ENCODE measurements at regions not wholly inside any gene's neighbourhood (a gene's known extent, or its start where the extent isn't known, plus 50 kb on each side); places are given as distances from the start of the nearest gene placed in this dataset.

- ATAC-seq: no peak; the same call in 1 of the 3 replicates
- Histone ChIP-seq H2AFZ (no peak overlapping the region), H4K20me1 (replicated peaks; ENCODE audit: insufficient read depth) (no peaks in the 10 kb centered on the region), H3K4me1 (ENCODE audit: insufficient read depth) (peaks cover 31% of the 10 kb centered on the region), H3K9me2 (ENCODE audit: insufficient read depth) (0 out of 2 replicates have a peak, but pooled peaks cover 9% of the 10 kb centered on the region), H3K36me3 (ENCODE audit: insufficient read depth) (no peaks in the 10 kb centered on the region), H3K4me2 (no peak overlapping the region), H3K79me2 (replicated peaks; ENCODE audit: insufficient read depth) (no peaks in the 10 kb centered on the region), H3K4me3 (no peak overlapping the region), H3K27me3 (ENCODE audit: insufficient read depth) (no peaks in the 10 kb centered on the region), H3K27ac (ENCODE audit: low read depth) (no peak overlapping the region), H3F3A (replicated peaks; ENCODE audit: low read depth) (no peaks in the 10 kb centered on the region)
- H3K27me3 Mint-ChIP-seq (ENCODE audit: insufficient read depth, low read depth, poor library complexity): peaks cover 15% of the 10 kb centered on the region
- H3K36me3 Mint-ChIP-seq (ENCODE audit: low read depth): peaks cover 6% of the 10 kb centered on the region; the same call in 2 of the 3 replicates
- H3K9me3 Mint-ChIP-seq: peaks cover 4% of the 10 kb centered on the region; the same call in 2 of the 3 replicates
- TF ChIP-seq ETS1 (IDR thresholded peaks at IDR 0.05): no peak
- TF ChIP-seq ZNF462 (CRISPR knock-in tag; IDR thresholded peaks at IDR 0.05): no peak
- no peak for TF ChIP-seq CREB1 (CRISPR knock-in tag; IDR thresholded peaks at IDR 0.05; ENCODE audit: low read depth)
- TF ChIP-seq JUNB (IDR thresholded peaks at IDR 0.05; ENCODE audit: unreplicated experiment): no peak
- no peak for TF ChIP-seq EZH2phosphoT487 (IDR thresholded peaks at IDR 0.05; ENCODE audit: unreplicated experiment)
- no peak for TF ChIP-seq POLR2AphosphoS5 (IDR thresholded peaks at IDR 0.05; ENCODE audit: low read depth)
- TF ChIP-seq CTCF (conservative IDR thresholded peaks at IDR 0.05; ENCODE audit: low read depth in 2 of 2): no peak
- TF ChIP-seq EZH2 (IDR thresholded peaks at IDR 0.05; ENCODE audit: low read depth, unreplicated experiment): no peak
- TF ChIP-seq REST (IDR thresholded peaks at IDR 0.05; ENCODE audit: unreplicated experiment): no peak
- no peak for TF ChIP-seq ZNF114 (CRISPR knock-in tag; IDR thresholded peaks at IDR 0.05)
- no peak for TF ChIP-seq ZNF331 (CRISPR knock-in tag; IDR thresholded peaks at IDR 0.05; ENCODE audit: low read depth)
- TF ChIP-seq NANOG (IDR thresholded peaks at IDR 0.05; ENCODE audit: borderline replicate concordance): no peak
- TF ChIP-seq STAT1 (IDR thresholded peaks at IDR 0.05; ENCODE audit: unreplicated experiment): no peak
- DNase-seq (ENCODE audit: low spot score): no peak
- no peak overlapping the region; the same call in 2 of the 3 replicates for H3K4me3 Mint-ChIP-seq
- H3K4me1 Mint-ChIP-seq: peaks cover 43% of the 10 kb centered on the region
- peak overlapping the region; percentile 67; the same call in 1 of the 2 replicates for H3K27ac Mint-ChIP-seq
Observed at GRCh38 chr2:15042801-15043217, 410.3 kb downstream of the LRATD1 start.

Data from GM23338 (cell line).